ENCODE measurements at regions not wholly inside any gene's neighbourhood (a gene's known extent, or its start where the extent isn't known, plus 50 kb on each side); places are given as distances from the start of the nearest gene placed in this dataset.

DNA sequence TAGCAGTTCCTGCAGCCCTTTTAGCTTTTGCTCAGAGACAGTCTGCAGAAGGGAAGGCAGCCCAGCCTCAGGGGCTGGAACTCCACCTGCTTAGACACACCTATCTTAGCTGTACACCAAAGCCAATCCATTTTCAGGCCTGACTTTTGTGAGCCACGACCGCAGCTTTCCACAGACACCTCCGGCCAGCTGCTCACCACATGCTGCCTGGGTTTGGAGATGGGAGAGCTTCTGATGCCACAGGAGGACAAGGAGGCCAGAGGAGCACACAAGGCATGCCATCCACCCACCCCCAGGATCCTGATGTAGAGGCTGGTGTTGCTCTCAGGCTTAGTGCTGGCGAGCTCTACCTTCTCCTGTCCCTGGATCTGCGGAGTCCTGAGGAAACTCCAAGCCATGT, 141.8 kb upstream of the NALF2 start:
- Histone ChIP-seq H3K27me3 (no peaks in the 10 kb centered on the region), H3K36me3 (no peaks in the 10 kb centered on the region), H3K27ac (no peak overlapping the region), H3K4me3 (no peak overlapping the region), H3K9me3 (no peaks in the 10 kb centered on the region), H3K4me1 (no peaks in the 10 kb centered on the region)
- ATAC-seq (ENCODE audit: low FRiP score in 2 of 2) (no peak), DNase-seq (no peak)
- TF ChIP-seq, protein P1, sequence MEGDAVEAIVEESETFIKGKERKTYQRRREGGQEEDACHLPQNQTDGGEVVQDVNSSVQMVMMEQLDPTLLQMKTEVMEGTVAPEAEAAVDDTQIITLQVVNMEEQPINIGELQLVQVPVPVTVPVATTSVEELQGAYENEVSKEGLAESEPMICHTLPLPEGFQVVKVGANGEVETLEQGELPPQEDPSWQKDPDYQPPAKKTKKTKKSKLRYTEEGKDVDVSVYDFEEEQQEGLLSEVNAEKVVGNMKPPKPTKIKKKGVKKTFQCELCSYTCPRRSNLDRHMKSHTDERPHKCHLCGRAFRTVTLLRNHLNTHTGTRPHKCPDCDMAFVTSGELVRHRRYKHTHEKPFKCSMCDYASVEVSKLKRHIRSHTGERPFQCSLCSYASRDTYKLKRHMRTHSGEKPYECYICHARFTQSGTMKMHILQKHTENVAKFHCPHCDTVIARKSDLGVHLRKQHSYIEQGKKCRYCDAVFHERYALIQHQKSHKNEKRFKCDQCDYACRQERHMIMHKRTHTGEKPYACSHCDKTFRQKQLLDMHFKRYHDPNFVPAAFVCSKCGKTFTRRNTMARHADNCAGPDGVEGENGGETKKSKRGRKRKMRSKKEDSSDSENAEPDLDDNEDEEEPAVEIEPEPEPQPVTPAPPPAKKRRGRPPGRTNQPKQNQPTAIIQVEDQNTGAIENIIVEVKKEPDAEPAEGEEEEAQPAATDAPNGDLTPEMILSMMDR (IDR thresholded peaks at IDR 0.05): no peak
- TF ChIP-seq POLR2AphosphoS5 (IDR thresholded peaks at IDR 0.05) (no peak), POLR2A (IDR thresholded peaks at IDR 0.05) (no peak), EP300 (IDR thresholded peaks at IDR 0.05) (no peak)
- WGBS, 2 donors: 72 to 83% methylated on average over 2 to 5 of the region's 5 CpGs

DNA sequence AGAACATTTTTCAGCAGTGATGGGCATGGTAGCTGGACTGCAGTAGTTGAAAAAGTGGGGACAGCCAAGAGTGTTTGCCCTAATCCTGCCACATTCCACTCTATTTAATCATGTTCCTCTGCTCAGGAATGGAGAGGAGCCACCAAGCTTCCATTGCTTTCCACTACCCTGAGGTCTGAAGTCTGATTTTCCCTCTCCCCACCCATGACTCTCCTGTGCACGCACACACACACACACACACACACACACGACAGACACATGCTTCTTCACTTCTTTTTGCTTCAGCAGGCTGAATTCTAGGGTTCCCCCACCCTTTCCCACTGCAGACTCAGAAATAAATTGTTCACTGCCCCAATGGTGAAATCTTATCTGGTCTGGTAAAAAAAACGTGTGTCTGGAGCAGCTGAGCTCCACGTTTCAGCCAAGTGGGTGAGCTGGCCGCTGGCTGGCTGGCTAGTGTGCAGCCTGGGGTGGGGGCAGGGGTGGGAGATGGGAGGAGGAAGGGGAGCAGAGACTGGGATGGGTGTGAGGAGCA, 142.7 kb upstream of the NALF2 start:
- H3K4me3 ChIP-seq: no peak overlapping the region
- ATAC-seq (ENCODE audit: low FRiP score in 2 of 2): peak in 1 of 2 donors; percentile 67
- no peak for DNase-seq
- no peaks in the 10 kb centered on the region for H3K9me3 ChIP-seq
- H3K36me3 ChIP-seq: no peaks in the 10 kb centered on the region
- no peaks in the 10 kb centered on the region for H3K27me3 ChIP-seq
- 32 to 37% methylated on average over 5 of the region's 5 CpGs for WGBS, 2 donors
- no peak overlapping the region for H3K27ac ChIP-seq
- TF ChIP-seq EP300 (IDR thresholded peaks at IDR 0.05): no peak
- no peak for TF ChIP-seq POLR2AphosphoS5 (IDR thresholded peaks at IDR 0.05)
- TF ChIP-seq POLR2A (IDR thresholded peaks at IDR 0.05): no peak
- TF ChIP-seq, protein P1 (IDR thresholded peaks at IDR 0.05): no peak
- H3K4me1 ChIP-seq: no peaks in the 10 kb centered on the region

DNA sequence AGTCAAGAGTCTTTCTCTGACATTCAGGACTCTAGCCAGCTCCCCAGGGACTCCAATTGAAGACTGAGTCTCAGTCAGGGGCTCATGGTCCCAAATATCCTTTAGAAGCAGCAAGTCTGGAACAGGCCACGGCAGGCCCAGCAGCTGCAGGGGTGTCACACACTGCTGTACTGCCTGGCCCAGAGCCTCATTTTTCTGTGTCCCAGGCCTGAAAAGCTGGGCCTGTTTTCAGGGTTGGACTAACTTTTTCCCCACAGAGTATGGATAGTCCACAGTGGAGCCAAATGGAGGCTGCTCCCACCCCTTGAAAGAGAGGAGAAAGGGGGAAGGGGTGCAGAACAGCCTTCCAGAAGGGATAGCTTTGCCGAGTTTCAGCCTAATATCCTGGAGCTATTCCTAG, 146.8 kb upstream of the NALF2 start:
- WGBS, 2 donors: 38 to 65% methylated on average over 1 to 2 of the region's 2 CpGs
- Histone ChIP-seq H3K27me3 (no peaks in the 10 kb centered on the region), H3K36me3 (no peaks in the 10 kb centered on the region), H3K27ac (no peak overlapping the region), H3K4me1 (no peaks in the 10 kb centered on the region), H3K9me3 (peaks cover 0 to 7% (median 0%) of the 10 kb centered on the region in 4 donors), H3K4me3 (no peak overlapping the region)
- ATAC-seq (ENCODE audit: low FRiP score in 2 of 2) (peak in 1 of 2 donors; percentile 46), DNase-seq (no peak)
- TF ChIP-seq POLR2A (IDR thresholded peaks at IDR 0.05): no peak
- TF ChIP-seq, protein P1 (IDR thresholded peaks at IDR 0.05): no peak
- no peak for TF ChIP-seq EP300 (IDR thresholded peaks at IDR 0.05)
- no peak for TF ChIP-seq POLR2AphosphoS5 (IDR thresholded peaks at IDR 0.05)

DNA sequence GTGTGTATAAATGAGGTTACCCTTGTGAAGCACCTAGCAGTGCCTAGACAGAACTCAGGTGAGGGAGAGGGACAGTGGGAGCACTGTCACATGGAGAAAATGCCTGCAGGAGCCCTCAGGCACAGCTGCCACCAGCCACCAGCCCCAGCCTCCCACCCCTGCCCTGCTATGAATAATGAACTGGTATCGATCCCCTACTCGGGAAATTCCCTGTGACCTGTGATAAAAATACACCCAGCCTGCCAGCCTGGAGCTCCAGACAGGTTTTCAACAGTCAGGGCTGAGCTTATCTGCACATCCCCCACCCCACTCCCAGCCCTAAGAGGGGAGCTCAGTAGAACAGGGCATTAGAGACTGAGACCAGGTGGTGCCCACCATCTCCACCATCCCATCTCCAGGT, 159.6 kb upstream of the PJA1 start:
- 78% methylated on average over 2 of the region's 2 CpGs; no CpG with 5 or more reads in 1 of the 2 donors for WGBS, 2 donors
- Histone ChIP-seq H3K4me1 (no peaks in the 10 kb centered on the region), H3K36me3 (no peaks in the 10 kb centered on the region), H3K4me3 (no peak overlapping the region), H3K27me3 (no peaks in the 10 kb centered on the region), H3K27ac (no peak overlapping the region), H3K9me3 (no peaks in the 10 kb centered on the region)
- no peak for TF ChIP-seq EP300 (IDR thresholded peaks at IDR 0.05)
- TF ChIP-seq POLR2AphosphoS5 (IDR thresholded peaks at IDR 0.05): no peak
- no peak for TF ChIP-seq POLR2A (IDR thresholded peaks at IDR 0.05)
- TF ChIP-seq, protein P1 (IDR thresholded peaks at IDR 0.05): no peak
- ATAC-seq (ENCODE audit: low FRiP score in 2 of 2): no peak
- no peak for DNase-seq

All from upper lobe of left lung (tissue), 6 donors.